Ovary (tissue), 3 donors: ENCODE measurements at regions not wholly inside any gene's neighbourhood (a gene's known extent, or its start where the extent isn't known, plus 50 kb on each side); places are given as distances from the start of the nearest gene placed in this dataset.

Experiments
- EP300 ChIP-seq: sonication (generic); formaldehyde crosslinking; IDR thresholded peaks from one replicate; pipeline ENCODE4 v1.6.1; 2017; ENCODE audit warnings: antibody characterized with exemption
- TF ChIP-seq, protein P1 (sequence below), 3 donors: fragments of 450-650 bp in 2 of 3; fragments of 200-600 bp in 1 of 3; IDR thresholded peaks; one replicate each; pipeline versions ENCODE4 v1.5.1 to v1.8.0; 2016 to 2022; ENCODE audit warnings: antibody characterized with exemption in 3 of 3, mild to moderate bottlenecking in 1 of 3
- donor health status: DM: no; HTN: no; CAD: no.

DNA sequence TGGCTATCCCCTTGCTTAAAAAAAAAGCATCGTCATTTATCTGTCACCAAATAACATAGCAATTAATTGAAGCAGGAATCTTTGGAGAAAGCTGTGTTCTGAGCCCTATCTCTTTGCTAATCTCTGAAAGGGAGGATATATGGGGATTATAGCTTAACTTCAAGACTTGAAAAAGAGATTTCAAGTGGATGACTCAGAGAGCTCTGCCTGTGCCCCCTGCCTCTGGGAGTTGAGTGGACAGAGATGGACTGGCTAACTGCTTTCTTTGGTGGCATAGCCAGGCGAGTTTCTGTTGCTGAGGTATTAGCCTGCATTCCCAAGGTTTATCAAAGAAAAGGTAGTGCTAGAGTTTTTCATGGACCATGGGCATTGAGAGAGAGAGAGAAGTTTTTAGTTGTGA, 91.6 kb downstream of the DDIT4L start:
- TF ChIP-seq, protein P1, sequence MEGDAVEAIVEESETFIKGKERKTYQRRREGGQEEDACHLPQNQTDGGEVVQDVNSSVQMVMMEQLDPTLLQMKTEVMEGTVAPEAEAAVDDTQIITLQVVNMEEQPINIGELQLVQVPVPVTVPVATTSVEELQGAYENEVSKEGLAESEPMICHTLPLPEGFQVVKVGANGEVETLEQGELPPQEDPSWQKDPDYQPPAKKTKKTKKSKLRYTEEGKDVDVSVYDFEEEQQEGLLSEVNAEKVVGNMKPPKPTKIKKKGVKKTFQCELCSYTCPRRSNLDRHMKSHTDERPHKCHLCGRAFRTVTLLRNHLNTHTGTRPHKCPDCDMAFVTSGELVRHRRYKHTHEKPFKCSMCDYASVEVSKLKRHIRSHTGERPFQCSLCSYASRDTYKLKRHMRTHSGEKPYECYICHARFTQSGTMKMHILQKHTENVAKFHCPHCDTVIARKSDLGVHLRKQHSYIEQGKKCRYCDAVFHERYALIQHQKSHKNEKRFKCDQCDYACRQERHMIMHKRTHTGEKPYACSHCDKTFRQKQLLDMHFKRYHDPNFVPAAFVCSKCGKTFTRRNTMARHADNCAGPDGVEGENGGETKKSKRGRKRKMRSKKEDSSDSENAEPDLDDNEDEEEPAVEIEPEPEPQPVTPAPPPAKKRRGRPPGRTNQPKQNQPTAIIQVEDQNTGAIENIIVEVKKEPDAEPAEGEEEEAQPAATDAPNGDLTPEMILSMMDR (IDR thresholded peaks at IDR 0.05) = no peak
- no peak for TF ChIP-seq EP300
